Right lung (tissue), 2 donors: ENCODE measurements at regions not wholly inside any gene's neighbourhood (a gene's known extent, or its start where the extent isn't known, plus 50 kb on each side); places are given as distances from the start of the nearest gene placed in this dataset.

ENCODE experiments used
- DNase-seq, 2 donors: peaks; one replicate each; pipeline ENCODE4 v3.0.0-alpha.2; 2013

GRCh38 chr16:51731160-51731559, 580.1 kb upstream of the SALL1 start:
- no peak for DNase-seq

- no peak for DNase-seq
Measured at GRCh38 chr16:51723036-51723724, 572.1 kb upstream of the SALL1 start.

GRCh38 chr16:51722467-51722866, 571.4 kb upstream of the SALL1 start:
- no peak for DNase-seq

- DNase-seq: no peak
Measured at GRCh38 chr16:51719376-51719775, 568.3 kb upstream of the SALL1 start.

GRCh38 chr16:51716195-51716594, 565.1 kb upstream of the SALL1 start:
- no peak for DNase-seq

- DNase-seq: no peak
Measured at GRCh38 chr16:51713502-51713901, 562.4 kb upstream of the SALL1 start.

- DNase-seq: no peak
Measured at GRCh38 chr16:51710905-51711563, 560.0 kb upstream of the SALL1 start.

GRCh38 chr16:51710186-51710585, 559.1 kb upstream of the SALL1 start:
- no peak for DNase-seq

- DNase-seq: no peak
Measured at GRCh38 chr16:51708861-51709260, 557.8 kb upstream of the SALL1 start.

GRCh38 chr16:51707666-51708065, 556.6 kb upstream of the SALL1 start:
- no peak for DNase-seq

- no peak for DNase-seq
Measured at GRCh38 chr16:51705142-51705541, 554.1 kb upstream of the SALL1 start.

- no peak for DNase-seq
Measured at GRCh38 chr16:51701025-51701424, 550.0 kb upstream of the SALL1 start.

- no peak for DNase-seq
Measured at GRCh38 chr16:51699686-51700396, 548.8 kb upstream of the SALL1 start.

- no peak for DNase-seq
Measured at GRCh38 chr16:51698647-51699046, 547.6 kb upstream of the SALL1 start.

GRCh38 chr16:51697454-51697853, 546.4 kb upstream of the SALL1 start:
- no peak for DNase-seq

GRCh38 chr16:51696376-51696775, 545.3 kb upstream of the SALL1 start:
- no peak for DNase-seq

- DNase-seq: no peak
Measured at GRCh38 chr16:51691109-51691508, 540.0 kb upstream of the SALL1 start.

- no peak for DNase-seq
Measured at GRCh38 chr16:51685498-51685897, 534.4 kb upstream of the SALL1 start.

- no peak for DNase-seq
Measured at GRCh38 chr16:51683882-51684281, 532.8 kb upstream of the SALL1 start.

GRCh38 chr16:51682905-51683304, 531.8 kb upstream of the SALL1 start:
- no peak for DNase-seq

- DNase-seq: no peak
Measured at GRCh38 chr16:51674615-51675014, 523.5 kb upstream of the SALL1 start.

- no peak for DNase-seq
Measured at GRCh38 chr16:51670527-51670926, 519.5 kb upstream of the SALL1 start.

GRCh38 chr16:51666821-51667220, 515.8 kb upstream of the SALL1 start:
- DNase-seq: no peak
